IMR-90 (cell line): ENCODE measurements at regions not wholly inside any gene's neighbourhood (a gene's known extent, or its start where the extent isn't known, plus 50 kb on each side); places are given as distances from the start of the nearest gene placed in this dataset.

Experiments
- ATAC-seq: fragments of 200-7000 bp; cut with Tn5 transposase; 2 replicates; pipeline ENCODE4 v1.9.1; 2020; ENCODE audit warnings: low read depth, mild to moderate bottlenecking, moderate library complexity
- BruUV-seq: library from RNA; stranded (reverse); fragments of 400-500 nt; replicated peaks from 2 replicates; lab custom pipeline; 2021; lab: Mats Ljungman, UMichigan
- CTCF ChIA-PET: fragments of 300-600 bp; formaldehyde crosslinking; extraction: SDS; loops from one replicate; lab custom pipeline; 2021; ENCODE audit warnings: antibody characterized with exemption; lab: Yijun Ruan, JAX
- POLR2A ChIA-PET: fragments of 300-600 bp; sonication (Branson Sonifier 250); formaldehyde crosslinking; loops from one replicate; lab custom pipeline; 2022; ENCODE audit warnings: antibody characterized with exemption; ENCODE audit not compliant: unreplicated experiment; lab: Charles Lee
- DNase-seq: peaks from one replicate; pipeline ENCODE4 v3.0.0; 2013
- H2AFZ ChIP-seq: replicated peaks from 2 replicates; pipeline ENCODE3; 2013; ENCODE audit warnings: low read length, mild to moderate bottlenecking; ENCODE audit not compliant: poor library complexity
- H2AK5ac ChIP-seq: 2 replicates; pipeline ENCODE4 v1.6.1; 2013; ENCODE audit warnings: low read depth, low read length, inconsistent platforms
- H2AK9ac ChIP-seq: replicated peaks from 2 replicates; pipeline ENCODE3; 2013; ENCODE audit warnings: mild to moderate bottlenecking, low read depth, low read length, moderate library complexity; ENCODE audit not compliant: poor library complexity
- H2BK120ac ChIP-seq: 2 replicates; pipeline ENCODE4 v1.6.1; 2013; ENCODE audit warnings: low read depth, low read length, inconsistent platforms
- H2BK15ac ChIP-seq: 3 replicates; pipeline ENCODE4 v1.6.1; 2013; ENCODE audit warnings: low read depth, low read length, inconsistent platforms
- H2BK20ac ChIP-seq: 2 replicates; pipeline ENCODE4 v1.6.1; 2013; ENCODE audit warnings: low read depth, mild to moderate bottlenecking, inconsistent platforms, low read length, moderate library complexity
- H2BK5ac ChIP-seq: 2 replicates; pipeline ENCODE4 v1.6.1; 2013; ENCODE audit warnings: mild to moderate bottlenecking, low read depth, low read length, inconsistent platforms; ENCODE audit not compliant: poor library complexity, severe bottlenecking
- H3K14ac ChIP-seq: replicated peaks from 2 replicates; pipeline ENCODE4 v1.6.1; 2013; ENCODE audit warnings: low read depth, low read length, inconsistent platforms
- H3K18ac ChIP-seq: 2 replicates; pipeline ENCODE4 v1.6.1; 2013; ENCODE audit warnings: low read depth, low read length, control low read depth
- H3K23ac ChIP-seq: 2 replicates; pipeline ENCODE4 v1.6.1; 2013; ENCODE audit warnings: low read depth, low read length, inconsistent platforms
- H3K27ac ChIP-seq: 2 replicates; pipeline ENCODE4 v1.5.1; 2013; ENCODE audit warnings: mild to moderate bottlenecking, control low read depth, low read length; ENCODE audit not compliant: insufficient read depth
- H3K27me3 ChIP-seq: 2 replicates; pipeline ENCODE4 v1.6.1; 2013; ENCODE audit warnings: low read length; ENCODE audit not compliant: control insufficient read depth, insufficient read depth
- H3K36me3 ChIP-seq: 2 replicates; pipeline ENCODE4 v1.6.1; 2013; ENCODE audit warnings: low read length, mixed read lengths; ENCODE audit not compliant: control insufficient read depth, insufficient read depth
- H3K4ac ChIP-seq: 2 replicates; pipeline ENCODE4 v1.6.1; 2013; ENCODE audit warnings: low read depth, low read length, inconsistent platforms
- H3K4me1 ChIP-seq: 2 replicates; pipeline ENCODE4 v1.6.1; 2013; ENCODE audit warnings: low read length, mixed read lengths; ENCODE audit not compliant: control insufficient read depth, insufficient read depth
- H3K4me2 ChIP-seq: 2 replicates; pipeline ENCODE4 v1.6.1; 2013; ENCODE audit warnings: low read depth, mild to moderate bottlenecking, control low read depth, low read length, moderate library complexity
- H3K4me3 ChIP-seq: 2 replicates; pipeline ENCODE4 v1.5.1; 2013; ENCODE audit warnings: low read depth, mild to moderate bottlenecking, control low read depth, low read length, moderate library complexity; ENCODE audit not compliant: insufficient read depth
- H3K56ac ChIP-seq: 2 replicates; pipeline ENCODE4 v1.6.1; 2013; ENCODE audit warnings: low read length, inconsistent platforms; ENCODE audit not compliant: insufficient read depth; ENCODE audit errors: extremely low read depth
- H3K79me1 ChIP-seq, 2 experiments: 2 replicates each; pipeline ENCODE4 v1.6.1; 2013; ENCODE audit warnings: low read length in 2 of 2, inconsistent platforms in 1 of 2, low read depth in 1 of 2
- H3K9ac ChIP-seq: 2 replicates; pipeline ENCODE4 v1.6.1; 2013; ENCODE audit warnings: low read depth, low read length, control low read depth
- H3K9me1 ChIP-seq: 2 replicates; pipeline ENCODE4 v1.6.1; 2013; ENCODE audit warnings: low read length, inconsistent platforms; ENCODE audit not compliant: insufficient read depth
- H3K9me3 ChIP-seq: 2 replicates; pipeline ENCODE4 v1.6.1; 2013; ENCODE audit warnings: low read length; ENCODE audit not compliant: control insufficient read depth, insufficient read depth
- H4K20me1 ChIP-seq: 2 replicates; pipeline ENCODE4 v1.6.1; 2013; ENCODE audit warnings: low read length, inconsistent platforms; ENCODE audit not compliant: insufficient read depth
- H4K5ac ChIP-seq: 2 replicates; pipeline ENCODE4 v1.6.1; 2013; ENCODE audit warnings: mild to moderate bottlenecking, low read depth, low read length, control low read depth
- H4K8ac ChIP-seq, 2 experiments: 2 replicates each; pipeline ENCODE4 v1.6.1; 2013; ENCODE audit warnings: low read depth in 2 of 2, low read length in 2 of 2, control low read depth in 1 of 2, inconsistent platforms in 1 of 2
- H4K91ac ChIP-seq: 2 replicates; pipeline ENCODE4 v1.6.1; 2013; ENCODE audit warnings: low read depth, low read length, inconsistent platforms; ENCODE audit not compliant: insufficient read depth
- BHLHE40 ChIP-seq: fragments of 150-350 bp; IDR thresholded peaks from 2 replicates; pipeline ENCODE4 v1.6.1; 2016; ENCODE audit warnings: mild to moderate bottlenecking, low read depth, low read length
- CEBPB ChIP-seq: IDR thresholded peaks from 2 replicates; pipeline ENCODE4 v1.6.1; 2012; ENCODE audit warnings: low read depth, low read length, improper control_type of control experiment
- CHD1 ChIP-seq: IDR thresholded peaks from 2 replicates; pipeline ENCODE4 v1.6.1; 2012; ENCODE audit warnings: low read depth, low read length, improper control_type of control experiment
- FOS ChIP-seq: fragments of 150-350 bp; IDR thresholded peaks from 2 replicates; pipeline ENCODE4 v1.6.1; 2016; ENCODE audit warnings: low read depth, low read length
- MAFK ChIP-seq: IDR thresholded peaks from 2 replicates; pipeline ENCODE4 v1.6.1; 2012; ENCODE audit warnings: low read depth, low read length, improper control_type of control experiment
- MAZ ChIP-seq: IDR thresholded peaks from 2 replicates; pipeline ENCODE4 v1.6.1; 2012; ENCODE audit warnings: low read depth, mild to moderate bottlenecking, low read length, improper control_type of control experiment, moderate library complexity, borderline replicate concordance
- MXI1 ChIP-seq: IDR thresholded peaks from 2 replicates; pipeline ENCODE4 v1.6.1; 2012; ENCODE audit warnings: low read depth, mild to moderate bottlenecking, low read length, moderate library complexity, borderline replicate concordance
- NFE2L2 ChIP-seq: fragments of 150-350 bp; IDR thresholded peaks from 2 replicates; pipeline ENCODE4 v1.6.1; 2016; ENCODE audit warnings: low read depth, mild to moderate bottlenecking, low read length
- RAD21 ChIP-seq: IDR thresholded peaks from 2 replicates; pipeline ENCODE4 v1.6.1; 2012; ENCODE audit warnings: low read length, improper control_type of control experiment
- RCOR1 ChIP-seq: IDR thresholded peaks from 2 replicates; pipeline ENCODE4 v1.6.1; 2012; ENCODE audit warnings: mild to moderate bottlenecking, low read length, improper control_type of control experiment; ENCODE audit not compliant: insufficient replicate concordance
- RFX5 ChIP-seq: IDR thresholded peaks from 2 replicates; pipeline ENCODE4 v1.8.0; 2012; ENCODE audit warnings: low read depth, mild to moderate bottlenecking, low read length, moderate library complexity
- SMC3 ChIP-seq: fragments of 150-350 bp; IDR thresholded peaks from 2 replicates; pipeline ENCODE4 v1.6.1; 2016; ENCODE audit warnings: low read depth, mild to moderate bottlenecking, antibody characterized with exemption, low read length, moderate library complexity
- WGBS, 2 experiments: methylation state at CpG; one replicate each; pipeline versions ENCODE4 v1.1.5 to v1.1.7; 2013; ENCODE audit warnings: missing lambda C conversion rate in 2 of 2; ENCODE audit not compliant: insufficient read length in 1 of 2; ENCODE audit errors: extremely low coverage in 2 of 2; 5-methylcytosine and 5-hydroxymethylcytosine counted together
- dilution Hi-C: fragments of 300-500 bp; cut with HindIII; formaldehyde crosslinking; loops from one replicate; pipeline ENCODE4 v1.14.3; 2018; ENCODE audit warnings: low sequenced_read_pairs; ENCODE audit not compliant: unreplicated experiment
- in situ Hi-C: fragments of 300-500 bp; cut with MboI; formaldehyde crosslinking; loops from 3 replicates; pipeline ENCODE4 v1.14.3; 2019; ENCODE audit warnings: low sequenced_read_pairs, inconsistent platforms, mixed read lengths
- intact Hi-C: fragments of 100-400 bp; cut with micrococcal nuclease; formaldehyde crosslinking; loops from 2 replicates; pipeline ENCODE4 v1.10.0; 2022
- TF ChIP-seq, protein P1 (sequence below): fragments of 150-350 bp; IDR thresholded peaks from 2 replicates; pipeline ENCODE4 v1.6.1; 2016; ENCODE audit warnings: low read depth, mild to moderate bottlenecking, low read length, moderate library complexity, borderline replicate concordance

DNA sequence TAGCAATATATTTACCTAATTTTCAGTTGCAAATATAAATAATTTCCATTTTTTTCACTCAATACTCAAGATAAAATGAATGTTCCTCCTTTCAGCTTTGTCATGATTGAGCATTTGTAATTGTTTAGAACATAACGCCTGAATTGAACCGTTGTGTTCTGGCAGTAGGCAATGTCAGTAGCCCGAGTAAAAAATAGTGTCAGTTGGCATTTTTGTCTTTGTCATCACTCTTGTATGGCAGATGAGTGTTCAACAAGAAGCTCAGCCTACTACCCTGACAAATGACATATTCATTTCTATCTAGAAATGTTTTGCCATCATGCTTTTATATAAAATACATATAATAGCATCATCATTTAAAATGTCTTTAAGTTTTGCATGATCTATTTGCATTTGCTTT, 691.4 kb upstream of the NCAM2 start:
- Histone ChIP-seq H4K20me1 (no peaks in the 10 kb centered on the region), H2BK15ac (no peak overlapping the region), H3K9me1 (no peaks in the 10 kb centered on the region), H3K4me1 (no peaks in the 10 kb centered on the region), H2AK9ac (no peak overlapping the region), H3K14ac (no peak overlapping the region), H2AK5ac (no peak overlapping the region), H4K5ac (no peak overlapping the region), H3K4ac (no peak overlapping the region), H2BK120ac (no peak overlapping the region), H3K9me3 (peaks cover 3% of the 10 kb centered on the region), H4K91ac (no peak overlapping the region), H3K56ac (no peak overlapping the region), H3K79me1 (no peaks in the 10 kb centered on the region), H4K8ac (no peak overlapping the region), H3K4me2 (no peak overlapping the region), H3K27me3 (no peaks in the 10 kb centered on the region), H2AFZ (no peak overlapping the region), H3K23ac (no peak overlapping the region), H3K36me3 (no peaks in the 10 kb centered on the region), H2BK5ac (no peak overlapping the region), H3K9ac (no peak overlapping the region), H3K27ac (no peak overlapping the region), H2BK20ac (no peak overlapping the region), H3K4me3 (no peak overlapping the region), H3K18ac (no peak overlapping the region)
- DNase-seq (no peak), ATAC-seq (no peak)
- POLR2A ChIA-PET = no interaction called here
- TF ChIP-seq MAZ = no peak
- no peak for TF ChIP-seq RAD21
- no peak for TF ChIP-seq RFX5
- TF ChIP-seq FOS = no peak
- no peak for TF ChIP-seq SMC3
- no peak for TF ChIP-seq RCOR1
- no peak for TF ChIP-seq MXI1
- TF ChIP-seq, protein P1, sequence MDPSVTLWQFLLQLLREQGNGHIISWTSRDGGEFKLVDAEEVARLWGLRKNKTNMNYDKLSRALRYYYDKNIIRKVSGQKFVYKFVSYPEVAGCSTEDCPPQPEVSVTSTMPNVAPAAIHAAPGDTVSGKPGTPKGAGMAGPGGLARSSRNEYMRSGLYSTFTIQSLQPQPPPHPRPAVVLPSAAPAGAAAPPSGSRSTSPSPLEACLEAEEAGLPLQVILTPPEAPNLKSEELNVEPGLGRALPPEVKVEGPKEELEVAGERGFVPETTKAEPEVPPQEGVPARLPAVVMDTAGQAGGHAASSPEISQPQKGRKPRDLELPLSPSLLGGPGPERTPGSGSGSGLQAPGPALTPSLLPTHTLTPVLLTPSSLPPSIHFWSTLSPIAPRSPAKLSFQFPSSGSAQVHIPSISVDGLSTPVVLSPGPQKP = no peak
- TF ChIP-seq CHD1 = no peak
- no peak for TF ChIP-seq CEBPB
- TF ChIP-seq MAFK = no peak
- no peak for TF ChIP-seq NFE2L2
- no peak for TF ChIP-seq BHLHE40
- intact Hi-C loops (no loop called here), in situ Hi-C loops (no loop called here), dilution Hi-C loops (no loop called here)
- no TSS peak for BruUV-seq
- CTCF ChIA-PET = no interaction called here
- WGBS, 2 experiments = no CpG with 5 or more reads among the region's 3 CpGs
